ENCODE measurements at regions not wholly inside any gene's neighbourhood (a gene's known extent, or its start where the extent isn't known, plus 50 kb on each side); places are given as distances from the start of the nearest gene placed in this dataset.

- Mint-ChIP-seq H3K4me3 (no peak overlapping the region), H3K27ac (no peak overlapping the region), H3K27me3 (ENCODE audit: insufficient read depth) (no peaks in the 10 kb centered on the region), H3K4me1 (peaks cover 11% of the 10 kb centered on the region), H3K36me3 (ENCODE audit: low read depth) (no peaks in the 10 kb centered on the region), H3K9me3 (no peaks in the 10 kb centered on the region)
- no peaks in the 10 kb centered on the region for H3K4me1 ChIP-seq (ENCODE audit: control insufficient read depth, insufficient read depth, low read length)
- H3K9me3 ChIP-seq (ENCODE audit: control insufficient read depth, low read length) = no peaks in the 10 kb centered on the region
- H3K36me3 ChIP-seq (ENCODE audit: control insufficient read depth, insufficient read depth, low read length) = no peaks in the 10 kb centered on the region
- no peak overlapping the region for H3K4me3 ChIP-seq (ENCODE audit: low read length)
- DNase-seq = no peak
- H3K27me3 ChIP-seq (ENCODE audit: control insufficient read depth, insufficient read depth, low read length, poor library complexity, severe bottlenecking) = no peaks in the 10 kb centered on the region
- H3K9ac ChIP-seq (ENCODE audit: extremely low read depth, low read length, poor library complexity, severe bottlenecking) = no peak overlapping the region
- peak; percentile 19 for TF ChIP-seq CTCF (conservative IDR thresholded peaks at IDR 0.05)
- H3K27ac ChIP-seq (ENCODE audit: low read depth, low read length) = no peak overlapping the region
These were observed 549.0 kb downstream of the KCNT2 start for GRCh38 chr1:196059210-196059609.

GRCh38 chr1:196056966-196057365 lies 551.3 kb downstream of the KCNT2 start:
- peak; percentile 15 for TF ChIP-seq CTCF (conservative IDR thresholded peaks at IDR 0.05)
- 74 to 82% methylated on average over 3 to 4 of the region's 4 CpGs for WGBS, 2 experiments (ENCODE audit: insufficient coverage in 1 of 2, insufficient read length in 1 of 2)
- H3K27ac Mint-ChIP-seq = no peak overlapping the region
- H3K4me1 ChIP-seq (ENCODE audit: control insufficient read depth, insufficient read depth, low read length) = no peaks in the 10 kb centered on the region
- H3K4me3 ChIP-seq (ENCODE audit: low read length) = no peak overlapping the region
- H3K9me3 ChIP-seq (ENCODE audit: control insufficient read depth, low read length) = no peaks in the 10 kb centered on the region
- H3K36me3 ChIP-seq (ENCODE audit: control insufficient read depth, insufficient read depth, low read length) = no peaks in the 10 kb centered on the region
- H3K27me3 Mint-ChIP-seq (ENCODE audit: insufficient read depth) = no peaks in the 10 kb centered on the region
- H3K4me1 Mint-ChIP-seq = peaks cover 11% of the 10 kb centered on the region
- H3K27me3 ChIP-seq (ENCODE audit: control insufficient read depth, insufficient read depth, low read length, poor library complexity, severe bottlenecking) = no peaks in the 10 kb centered on the region
- no peak overlapping the region for H3K9ac ChIP-seq (ENCODE audit: extremely low read depth, low read length, poor library complexity, severe bottlenecking)
- H3K36me3 Mint-ChIP-seq (ENCODE audit: low read depth) = no peaks in the 10 kb centered on the region
- H3K9me3 Mint-ChIP-seq = no peaks in the 10 kb centered on the region
- peak; percentile 71 for DNase-seq
- H3K27ac ChIP-seq (ENCODE audit: low read depth, low read length) = no peak overlapping the region
- H3K4me3 Mint-ChIP-seq = no peak overlapping the region

- H3K9me3 ChIP-seq (ENCODE audit: control insufficient read depth, low read length) = no peaks in the 10 kb centered on the region
- no peak overlapping the region for H3K9ac ChIP-seq (ENCODE audit: extremely low read depth, low read length, poor library complexity, severe bottlenecking)
- Mint-ChIP-seq H3K27ac (no peak overlapping the region), H3K27me3 (ENCODE audit: insufficient read depth) (no peaks in the 10 kb centered on the region), H3K9me3 (no peaks in the 10 kb centered on the region), H3K4me1 (no peaks in the 10 kb centered on the region), H3K36me3 (ENCODE audit: low read depth) (no peaks in the 10 kb centered on the region), H3K4me3 (no peak overlapping the region)
- no peak for DNase-seq
- WGBS, 2 experiments (ENCODE audit: insufficient coverage in 1 of 2, insufficient read length in 1 of 2) = 83% methylated on average over 2 of the region's 2 CpGs; no CpG with 5 or more reads in 1 of the 2 experiments
- no peak overlapping the region for H3K4me3 ChIP-seq (ENCODE audit: low read length)
- no peaks in the 10 kb centered on the region for H3K27me3 ChIP-seq (ENCODE audit: control insufficient read depth, insufficient read depth, low read length, poor library complexity, severe bottlenecking)
- no peak overlapping the region for H3K27ac ChIP-seq (ENCODE audit: low read depth, low read length)
- H3K4me1 ChIP-seq (ENCODE audit: control insufficient read depth, insufficient read depth, low read length) = no peaks in the 10 kb centered on the region
- H3K36me3 ChIP-seq (ENCODE audit: control insufficient read depth, insufficient read depth, low read length) = no peaks in the 10 kb centered on the region
- no peak for TF ChIP-seq CTCF (conservative IDR thresholded peaks at IDR 0.05)
These were observed 558.8 kb downstream of the KCNT2 start for GRCh38 chr1:196049407-196049806.
